ENCODE measurements at regions not wholly inside any gene's neighbourhood (a gene's known extent, or its start where the extent isn't known, plus 50 kb on each side); places are given as distances from the start of the nearest gene placed in this dataset.

DNA sequence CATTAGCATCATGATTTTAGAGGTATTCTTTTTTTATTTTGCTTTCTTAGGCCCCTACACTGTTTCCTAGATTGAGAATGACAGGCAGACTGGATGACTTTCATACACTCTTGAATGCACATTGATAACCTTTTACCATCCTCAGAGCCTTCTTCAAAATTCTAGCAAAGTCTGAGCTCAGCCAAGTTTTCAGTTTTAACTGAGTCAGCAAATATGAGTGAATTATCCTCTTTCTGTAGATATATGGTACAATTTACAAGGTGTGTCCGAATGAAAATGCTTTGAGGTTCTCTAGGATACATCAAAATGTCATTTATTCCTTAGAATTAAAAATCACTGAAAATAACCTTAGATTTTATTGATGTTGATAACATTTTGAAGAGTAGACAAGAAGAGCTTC lies 1038.2 kb upstream of the POU3F3 start:
- H3K4me3 ChIP-seq = no peak overlapping the region
- DNase-seq (ENCODE audit: extremely low spot score in 2 of 2) = no peak
- H3K36me3 ChIP-seq = no peaks in the 10 kb centered on the region
- no peak overlapping the region for H3K27ac ChIP-seq
- no peaks in the 10 kb centered on the region for H3K9me3 ChIP-seq
- no peaks in the 10 kb centered on the region for H3K4me1 ChIP-seq
- TF ChIP-seq POLR2A (IDR thresholded peaks at IDR 0.05) (no peak), CTCF (IDR thresholded peaks at IDR 0.05) (no peak), POLR2AphosphoS5 (IDR thresholded peaks at IDR 0.05; ENCODE audit: insufficient read depth in 1 of 2, low read depth in 1 of 2) (no peak)
- H3K27me3 ChIP-seq = no peaks in the 10 kb centered on the region
- intact Hi-C loops (cut with DNase I) = no loop called here

GRCh38 chr2:103817746-103818145 lies 1036.2 kb upstream of the POU3F3 start:
- no peaks in the 10 kb centered on the region for H3K9me3 ChIP-seq
- H3K36me3 ChIP-seq = no peaks in the 10 kb centered on the region
- H3K4me3 ChIP-seq = no peak overlapping the region
- no peaks in the 10 kb centered on the region for H3K27me3 ChIP-seq
- TF ChIP-seq POLR2AphosphoS5 (IDR thresholded peaks at IDR 0.05; ENCODE audit: insufficient read depth in 1 of 2, low read depth in 1 of 2) = no peak
- TF ChIP-seq POLR2A (IDR thresholded peaks at IDR 0.05) = no peak
- TF ChIP-seq CTCF (IDR thresholded peaks at IDR 0.05) = no peak
- no peak overlapping the region for H3K27ac ChIP-seq
- no peak for DNase-seq (ENCODE audit: extremely low spot score in 2 of 2)
- no peaks in the 10 kb centered on the region for H3K4me1 ChIP-seq
- intact Hi-C loops (cut with DNase I) = no loop called here

- no peaks in the 10 kb centered on the region for H3K27me3 ChIP-seq
- no peak for TF ChIP-seq POLR2A (IDR thresholded peaks at IDR 0.05)
- no peak for TF ChIP-seq CTCF (IDR thresholded peaks at IDR 0.05)
- TF ChIP-seq POLR2AphosphoS5 (IDR thresholded peaks at IDR 0.05; ENCODE audit: insufficient read depth in 1 of 2, low read depth in 1 of 2) = no peak
- intact Hi-C loops (cut with DNase I) = no loop called here
- no peak for DNase-seq (ENCODE audit: extremely low spot score in 2 of 2)
- H3K27ac ChIP-seq = no peak overlapping the region
- no peaks in the 10 kb centered on the region for H3K36me3 ChIP-seq
- H3K9me3 ChIP-seq = no peaks in the 10 kb centered on the region
- no peak overlapping the region for H3K4me3 ChIP-seq
- H3K4me1 ChIP-seq = no peaks in the 10 kb centered on the region
These were observed 1035.7 kb upstream of the POU3F3 start for GRCh38 chr2:103818176-103818575.

- H3K4me1 ChIP-seq = no peaks in the 10 kb centered on the region
- no peak overlapping the region for H3K4me3 ChIP-seq
These were observed 1034.3 kb upstream of the POU3F3 start for GRCh38 chr2:103819599-103819998.

GRCh38 chr2:103823847-103824246 lies 1030.1 kb upstream of the POU3F3 start:
- no peaks in the 10 kb centered on the region for H3K36me3 ChIP-seq
- H3K9me3 ChIP-seq = no peaks in the 10 kb centered on the region
- H3K4me3 ChIP-seq = no peak overlapping the region
- intact Hi-C loops (cut with DNase I) = no loop called here
- no peak overlapping the region for H3K27ac ChIP-seq
- TF ChIP-seq POLR2AphosphoS5 (IDR thresholded peaks at IDR 0.05; ENCODE audit: insufficient read depth in 1 of 2, low read depth in 1 of 2) = no peak
- TF ChIP-seq CTCF (IDR thresholded peaks at IDR 0.05) = no peak
- TF ChIP-seq POLR2A (IDR thresholded peaks at IDR 0.05) = no peak
- no peak for DNase-seq (ENCODE audit: extremely low spot score in 2 of 2)
- no peaks in the 10 kb centered on the region for H3K27me3 ChIP-seq
- no peaks in the 10 kb centered on the region for H3K4me1 ChIP-seq

More at GRCh38 chr2:103819599-103819998, 1034.3 kb upstream of the POU3F3 start:
- Histone ChIP-seq H3K36me3 (no peaks in the 10 kb centered on the region), H3K27ac (no peak overlapping the region), H3K27me3 (no peaks in the 10 kb centered on the region), H3K9me3 (no peaks in the 10 kb centered on the region)
- no peak for TF ChIP-seq POLR2A (IDR thresholded peaks at IDR 0.05)
- no peak for TF ChIP-seq POLR2AphosphoS5 (IDR thresholded peaks at IDR 0.05; ENCODE audit: insufficient read depth in 1 of 2, low read depth in 1 of 2)
- TF ChIP-seq CTCF (IDR thresholded peaks at IDR 0.05) = no peak
- intact Hi-C loops (cut with DNase I) = no loop called here
- no peak for DNase-seq (ENCODE audit: extremely low spot score in 2 of 2)
